SH-SY5Y (cell line): ENCODE measurements at regions not wholly inside any gene's neighbourhood (a gene's known extent, or its start where the extent isn't known, plus 50 kb on each side); places are given as distances from the start of the nearest gene placed in this dataset.

Source experiments
- GATA2 ChIP-seq: IDR thresholded peaks from 2 replicates; pipeline ENCODE4 v1.6.1; 2011; ENCODE audit warnings: mild to moderate bottlenecking, low read depth, low read length
- GATA3 ChIP-seq: IDR thresholded peaks from 2 replicates; pipeline ENCODE4 v1.6.1; 2011; ENCODE audit warnings: low read depth, mild to moderate bottlenecking, low read length, moderate library complexity

DNA sequence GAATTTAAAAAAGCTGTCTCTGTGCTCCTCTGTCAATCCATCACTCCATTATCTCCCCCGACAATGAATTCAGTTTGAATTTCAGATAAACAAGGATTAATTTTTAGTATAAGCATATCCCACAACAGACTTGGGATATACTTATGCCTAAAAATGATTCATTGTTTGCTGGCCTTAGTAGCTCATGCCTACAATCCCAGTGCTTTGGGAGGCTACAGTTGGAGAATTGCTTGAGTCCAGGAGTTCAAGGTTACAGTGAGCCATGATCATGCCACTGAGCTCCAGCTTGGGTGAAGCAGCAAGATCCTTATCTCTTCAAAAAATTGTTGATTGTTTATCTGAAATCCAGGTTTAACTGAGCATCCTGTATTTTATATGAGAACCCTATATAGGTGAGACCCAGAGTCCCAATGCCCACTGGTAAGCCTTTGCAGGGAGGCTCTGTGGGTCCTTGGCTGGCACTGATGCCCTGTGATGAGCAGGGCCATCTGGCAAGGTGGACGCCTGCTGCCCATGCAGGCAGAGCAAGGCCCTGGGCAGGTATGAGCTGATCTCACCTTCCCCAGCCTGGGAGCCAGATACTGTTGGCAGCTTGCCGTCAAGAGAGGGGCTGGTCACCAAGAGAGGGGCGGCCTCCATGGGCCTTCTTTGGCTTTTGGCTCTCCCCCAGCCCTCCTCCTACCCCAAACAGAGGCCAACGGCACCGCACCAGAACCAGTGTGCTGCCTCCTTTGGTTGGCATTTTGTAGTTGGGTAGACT lies 158.7 kb downstream of the SEC14L1 start:
- TF ChIP-seq GATA3 (no peak), GATA2 (peak; percentile 55; the same call in 1 of the 2 replicates)

- no peak for TF ChIP-seq GATA2
- no peak for TF ChIP-seq GATA3
These were observed 159.4 kb downstream of the SEC14L1 start for GRCh38 chr17:77300016-77300686.

DNA sequence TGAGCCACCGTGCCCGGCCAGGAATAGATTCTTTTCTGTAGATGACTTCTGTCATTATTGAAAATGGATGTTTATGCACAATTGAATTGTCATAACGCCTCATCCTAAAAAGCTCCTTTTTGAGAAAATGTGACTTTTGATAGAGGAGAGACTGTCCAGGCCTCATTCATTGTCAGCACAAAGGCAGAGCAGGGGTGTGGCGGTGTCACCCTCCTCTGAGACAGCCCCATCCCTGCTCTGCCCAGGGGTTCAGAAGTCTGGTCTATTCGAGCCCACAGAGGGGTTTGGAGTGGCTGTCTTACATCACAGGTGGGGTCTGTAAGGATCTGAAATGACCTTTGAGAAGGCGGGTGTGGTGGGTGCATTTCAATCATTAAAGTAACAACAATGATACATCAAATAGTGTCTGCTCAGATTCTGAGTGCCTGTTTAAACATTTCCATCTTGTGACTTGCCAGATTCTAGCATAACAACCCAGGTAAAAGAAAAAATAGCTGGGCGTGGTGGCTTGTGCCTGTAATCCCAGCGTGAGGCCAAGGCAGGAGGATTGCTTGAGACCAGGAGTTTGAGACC lies 161.0 kb downstream of the SEC14L1 start:
- TF ChIP-seq GATA2, result no peak
- TF ChIP-seq GATA3, result no peak

GRCh38 chr17:77302682-77303081 lies 161.9 kb downstream of the SEC14L1 start:
- no peak for TF ChIP-seq GATA3
- TF ChIP-seq GATA2, result no peak

DNA sequence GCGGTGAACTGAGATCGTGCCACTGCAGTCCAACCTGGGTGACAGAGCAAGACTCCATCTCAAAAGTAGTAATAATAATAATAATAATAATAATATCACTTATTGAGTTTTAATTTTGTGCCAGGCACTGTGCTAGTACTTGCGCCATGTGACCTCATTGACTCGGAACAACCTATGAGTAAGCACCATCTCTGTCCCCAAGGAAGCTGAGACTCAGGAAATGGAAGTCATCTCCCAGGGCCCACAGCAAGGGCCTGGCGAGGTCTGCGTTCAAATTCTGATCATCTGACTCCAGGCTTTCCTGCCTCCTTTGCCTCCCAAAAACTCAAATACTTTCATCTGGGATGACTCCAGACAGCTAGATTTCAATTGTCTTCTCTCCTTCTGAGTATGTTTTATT lies 162.9 kb downstream of the SEC14L1 start:
- TF ChIP-seq GATA2 (no peak), GATA3 (no peak)

DNA sequence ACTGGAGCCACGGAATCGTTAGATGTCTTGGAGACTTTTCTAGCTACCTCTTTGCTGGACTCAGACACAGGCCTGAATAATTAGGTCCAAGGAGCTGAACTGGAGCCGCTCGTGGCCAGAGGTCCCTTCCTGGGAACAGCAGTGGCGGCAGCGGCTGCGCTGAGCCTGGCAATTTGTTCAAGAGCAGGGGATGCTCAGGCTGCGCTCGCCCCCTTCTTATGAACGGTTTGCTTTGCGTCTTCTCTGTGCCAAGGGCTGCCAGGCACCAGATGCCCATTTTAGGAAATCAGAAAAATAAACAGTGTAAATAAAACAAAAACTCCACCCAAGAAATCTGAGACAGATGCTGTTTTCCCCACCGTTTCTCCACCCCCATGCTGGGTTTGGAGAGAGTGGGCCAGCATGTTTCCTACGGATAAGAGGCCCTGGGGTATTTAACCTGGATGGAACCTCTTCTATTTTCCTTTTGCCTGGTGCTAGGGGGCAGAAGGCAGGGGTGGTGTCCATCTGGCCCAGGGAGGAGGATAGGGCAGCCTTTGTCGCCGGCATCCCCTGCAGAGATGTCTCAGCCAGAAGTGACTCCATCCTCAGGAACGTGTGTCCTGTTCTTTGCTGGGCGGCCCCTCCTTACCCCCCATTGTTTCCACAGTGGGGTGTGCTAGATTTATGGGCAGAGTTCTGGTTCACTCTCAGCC lies 163.4 kb downstream of the SEC14L1 start:
- TF ChIP-seq GATA3 (no peak), GATA2 (no peak)

DNA sequence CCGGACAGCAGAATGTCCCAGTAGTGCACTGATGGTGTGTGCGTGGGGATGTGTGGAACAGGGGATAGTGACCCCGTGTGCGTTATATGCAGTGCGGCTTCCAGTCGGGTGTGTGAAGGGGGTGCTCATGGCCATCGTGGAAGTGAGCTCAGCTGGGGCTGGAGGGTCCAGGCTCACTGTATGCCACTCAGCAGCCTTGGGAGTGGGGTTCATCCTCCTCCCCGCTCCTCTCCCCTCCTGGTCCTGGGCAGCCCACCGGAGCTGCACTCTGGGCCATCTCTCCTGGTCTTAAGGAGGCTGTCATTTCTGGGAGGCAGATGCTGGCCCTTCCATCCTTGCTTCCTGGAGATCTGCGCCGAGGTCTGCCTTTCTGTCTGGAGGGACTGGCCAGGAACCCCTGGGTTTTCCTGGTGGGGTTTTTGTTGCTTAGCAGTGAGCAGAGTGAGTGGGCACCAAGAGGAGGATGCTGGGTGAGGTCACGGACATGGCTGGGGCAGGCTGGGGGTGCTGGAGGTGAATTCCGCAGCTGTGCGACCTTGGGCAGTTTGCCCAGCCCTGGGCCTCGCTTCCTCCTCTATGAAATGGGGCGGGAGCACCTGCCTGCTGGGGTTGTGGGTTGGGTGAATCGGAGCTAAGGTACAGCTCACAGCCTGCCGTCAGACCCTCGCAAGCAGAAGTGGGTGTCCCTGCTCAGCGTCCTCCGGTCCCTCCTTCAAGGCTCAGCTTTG lies 164.1 kb downstream of the SEC14L1 start:
- TF ChIP-seq GATA3 (no peak), GATA2 (no peak)

DNA sequence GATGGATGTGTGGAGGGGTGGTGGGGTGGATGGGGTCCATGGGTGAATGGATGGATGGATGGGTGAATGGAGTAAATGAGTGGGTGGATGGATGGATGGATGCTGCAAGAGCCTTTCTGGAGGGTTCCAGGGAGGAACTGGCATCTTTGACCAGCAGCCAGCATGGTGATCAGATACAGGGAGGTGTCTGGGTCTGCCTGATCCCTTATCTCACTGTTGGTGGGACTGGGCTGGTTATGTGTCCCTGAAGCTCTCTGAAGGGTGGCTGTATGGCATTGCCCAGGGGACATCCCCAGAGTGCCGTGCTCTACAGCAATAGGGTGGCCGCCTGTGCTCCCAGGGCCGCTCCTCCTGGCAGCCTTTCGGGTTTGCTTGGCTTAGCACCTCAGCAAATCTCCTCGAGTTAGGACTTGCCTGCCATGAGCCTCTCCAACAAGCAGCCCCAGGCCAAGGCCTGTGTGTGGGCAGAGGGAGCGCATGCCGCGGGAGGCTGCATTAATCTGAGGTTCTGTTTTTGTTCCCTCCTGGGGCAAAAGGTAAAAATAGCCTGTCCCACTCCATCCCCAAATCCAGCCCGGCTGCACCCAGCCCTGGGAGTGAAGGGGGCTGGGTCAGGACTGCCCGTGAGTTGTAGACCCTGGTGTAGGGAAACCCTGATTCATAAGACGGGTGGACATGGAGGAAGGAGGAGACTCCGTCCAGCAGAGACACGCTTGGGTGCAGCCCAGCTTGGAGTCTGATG lies 165.4 kb downstream of the SEC14L1 start:
- peak; percentile 81 for TF ChIP-seq GATA2
- TF ChIP-seq GATA3, result no peak

DNA sequence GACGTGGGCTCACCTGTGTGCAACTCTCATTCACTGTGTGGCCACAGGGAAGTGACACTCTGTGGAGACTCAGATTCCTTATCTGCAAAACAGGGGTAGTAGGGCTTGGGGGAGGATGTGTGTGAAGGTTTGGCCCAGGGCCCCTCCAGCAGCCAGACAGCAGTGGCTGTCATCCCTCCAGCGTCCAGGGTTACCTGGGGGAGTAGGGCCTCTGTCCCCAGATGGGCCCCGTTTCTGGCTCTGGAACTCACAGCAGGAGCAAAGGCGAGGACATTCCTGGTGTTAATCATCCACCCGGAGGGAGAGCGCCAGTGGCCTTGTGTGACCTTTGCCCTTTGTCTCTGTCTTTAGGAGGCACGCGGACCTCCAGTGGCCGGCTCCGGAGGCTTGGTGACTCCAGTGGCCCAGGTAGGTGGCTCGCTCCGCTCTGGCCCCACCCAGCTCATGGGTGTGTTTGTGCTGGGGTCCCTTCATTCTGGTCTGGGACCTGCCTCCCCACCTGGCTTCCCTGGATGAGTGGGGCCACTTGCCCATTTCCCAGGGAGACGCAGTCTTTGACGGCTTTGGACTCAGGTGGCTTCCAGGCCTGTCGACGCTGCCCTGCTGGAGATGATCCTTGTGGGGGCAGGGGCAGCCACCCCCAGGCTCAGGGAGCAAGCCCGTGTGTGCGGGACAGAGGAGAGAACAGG lies 166.2 kb downstream of the SEC14L1 start:
- no peak for TF ChIP-seq GATA3
- no peak for TF ChIP-seq GATA2

DNA sequence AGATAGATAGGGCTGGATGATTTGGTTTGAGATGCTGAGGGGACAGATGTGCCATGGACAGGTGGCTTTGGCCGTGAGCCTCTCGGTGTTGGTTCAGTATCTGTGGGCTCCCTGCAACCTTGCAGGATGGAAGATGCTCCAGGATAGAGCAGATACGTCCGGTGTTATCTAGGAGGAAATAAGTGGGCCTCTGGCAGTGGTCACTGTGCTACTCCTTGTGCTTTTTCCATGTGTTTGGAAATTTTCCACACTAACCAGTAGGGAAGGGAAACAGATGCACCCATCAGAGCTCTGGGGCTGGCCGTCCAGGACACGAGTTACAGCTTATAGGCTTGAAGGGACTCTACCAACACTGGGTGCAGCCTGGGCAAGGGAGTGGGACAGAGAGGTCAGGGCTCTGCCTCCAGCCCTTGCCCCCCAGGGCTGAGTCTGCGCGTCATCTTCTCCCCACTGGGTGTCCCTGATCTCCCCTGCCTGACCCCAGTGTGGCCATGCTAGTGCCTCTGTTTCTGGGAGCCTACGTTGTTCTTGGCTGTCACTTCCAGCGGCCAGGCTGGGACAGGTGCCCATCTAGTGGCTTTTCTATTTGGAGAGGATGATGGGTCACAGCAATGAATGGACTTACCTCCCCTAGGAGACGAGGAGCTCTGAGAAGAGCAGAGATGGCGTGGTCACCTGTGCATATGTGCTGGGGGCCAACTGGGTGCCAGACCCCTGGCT lies 166.9 kb downstream of the SEC14L1 start:
- TF ChIP-seq GATA2, result peak; percentile 68
- TF ChIP-seq GATA3, result no peak

GRCh38 chr17:77308861-77309726 lies 168.3 kb downstream of the SEC14L1 start:
- TF ChIP-seq GATA2 (peak; percentile 60), GATA3 (no peak)
